Upper lobe of left lung (tissue), 6 donors: ENCODE measurements at regions not wholly inside any gene's neighbourhood (a gene's known extent, or its start where the extent isn't known, plus 50 kb on each side); places are given as distances from the start of the nearest gene placed in this dataset.

Experiments
- ATAC-seq, 2 donors: fragments of 200-7000 bp; cut with Tn5 transposase; one replicate each; pipeline ENCODE4 v1.9.1; 2022; ENCODE audit warnings: mild to moderate bottlenecking in 2 of 2, moderate library complexity in 2 of 2; ENCODE audit not compliant: low FRiP score in 2 of 2
- DNase-seq, 2 donors: peaks; one replicate each; pipeline ENCODE4 v3.0.0-alpha.2; 2019 to 2020
- H3K27ac ChIP-seq, 4 donors: fragments of 200-600 bp; sonication (generic); one replicate each; pipeline ENCODE4 v1.5.1; 2016 to 2019
- H3K27me3 ChIP-seq, 4 donors: fragments of 200-600 bp; sonication (generic); one replicate each; pipeline ENCODE4 v1.5.1; 2017 to 2019
- H3K36me3 ChIP-seq, 4 donors: fragments of 200-600 bp; sonication (generic); one replicate each; pipeline ENCODE4 v1.5.1; 2016 to 2019
- H3K4me1 ChIP-seq, 4 donors: fragments of 200-600 bp; sonication (generic); one replicate each; pipeline ENCODE4 v1.5.1; 2018 to 2019
- H3K4me3 ChIP-seq, 4 donors: fragments of 200-600 bp; sonication (generic); one replicate each; pipeline ENCODE4 v1.5.1; 2017 to 2019; ENCODE audit warnings: mild to moderate bottlenecking in 2 of 4, moderate library complexity in 1 of 4
- H3K9me3 ChIP-seq, 4 donors: fragments of 200-600 bp; sonication (generic); one replicate each; pipeline ENCODE4 v1.5.1; 2018 to 2019
- CTCF ChIP-seq, 6 experiments: fragments of 450-650 bp in 4 of 6; fragments of 200-600 bp in 2 of 6; sonication (generic) in 2 of 6; IDR thresholded peaks; one replicate each; pipeline ENCODE4 v1.5.1; 2016 to 2019; ENCODE audit warnings: antibody characterized with exemption in 6 of 6
- EP300 ChIP-seq, 4 donors: sonication (generic); formaldehyde crosslinking; IDR thresholded peaks; one replicate each; pipeline ENCODE4 v1.5.1; 2017; ENCODE audit warnings: antibody characterized with exemption in 4 of 4, control low read depth in 2 of 4
- POLR2A ChIP-seq, 4 donors: fragments of 450-650 bp; IDR thresholded peaks; one replicate each; pipeline ENCODE4 v1.5.1; 2016 to 2017; ENCODE audit warnings: antibody characterized with exemption in 4 of 4, mild to moderate bottlenecking in 2 of 4
- POLR2AphosphoS5 ChIP-seq, 2 donors: sonication (generic); formaldehyde crosslinking; IDR thresholded peaks; one replicate each; pipeline ENCODE4 v1.5.1; 2017; ENCODE audit warnings: antibody characterized with exemption in 2 of 2
- WGBS, 2 donors: methylation state at CpG; one replicate each; pipeline ENCODE4 v1.1.5; 2017 to 2018; 5-methylcytosine and 5-hydroxymethylcytosine counted together
- donor health status: DM: no; HTN: no; CAD: no; lungs with moderate emphysema.
- donor health status: DM: no; HTN: yes; CAD: no; lungs with severe emphysema.

GRCh38 chr13:107421951-107422350 lies 793.4 kb downstream of the LIG4 start:
- DNase-seq (no peak), ATAC-seq (no peak)
- Histone ChIP-seq H3K36me3 (no peaks in the 10 kb centered on the region), H3K27me3 (no peaks in the 10 kb centered on the region), H3K27ac (no peak overlapping the region), H3K4me1 (no peaks in the 10 kb centered on the region), H3K4me3 (no peak overlapping the region), H3K9me3 (no peaks in the 10 kb centered on the region)
- 50 to 65% methylated on average over 1 of the region's 1 CpG for WGBS, 2 donors
- TF ChIP-seq EP300 (IDR thresholded peaks at IDR 0.05) = no peak
- no peak for TF ChIP-seq CTCF (IDR thresholded peaks at IDR 0.05)
- TF ChIP-seq POLR2A (IDR thresholded peaks at IDR 0.05) = no peak
- no peak for TF ChIP-seq POLR2AphosphoS5 (IDR thresholded peaks at IDR 0.05)

GRCh38 chr13:107421028-107421427 lies 794.3 kb downstream of the LIG4 start:
- Histone ChIP-seq H3K27me3 (no peaks in the 10 kb centered on the region), H3K36me3 (no peaks in the 10 kb centered on the region), H3K4me3 (no peak overlapping the region), H3K27ac (no peak overlapping the region), H3K4me1 (no peaks in the 10 kb centered on the region), H3K9me3 (no peaks in the 10 kb centered on the region)
- ATAC-seq (no peak), DNase-seq (no peak)
- TF ChIP-seq EP300 (IDR thresholded peaks at IDR 0.05) = no peak
- TF ChIP-seq CTCF (IDR thresholded peaks at IDR 0.05) = no peak
- no peak for TF ChIP-seq POLR2AphosphoS5 (IDR thresholded peaks at IDR 0.05)
- no peak for TF ChIP-seq POLR2A (IDR thresholded peaks at IDR 0.05)
- WGBS, 2 donors = 55 to 61% methylated on average over 2 of the region's 2 CpGs

- no peak for DNase-seq
- Histone ChIP-seq H3K27ac (no peak overlapping the region), H3K4me1 (no peaks in the 10 kb centered on the region), H3K27me3 (no peaks in the 10 kb centered on the region), H3K36me3 (no peaks in the 10 kb centered on the region), H3K4me3 (no peak overlapping the region), H3K9me3 (no peaks in the 10 kb centered on the region)
- no peak for TF ChIP-seq EP300 (IDR thresholded peaks at IDR 0.05)
- no peak for TF ChIP-seq POLR2AphosphoS5 (IDR thresholded peaks at IDR 0.05)
- TF ChIP-seq CTCF (IDR thresholded peaks at IDR 0.05) = no peak
- TF ChIP-seq POLR2A (IDR thresholded peaks at IDR 0.05) = no peak
- ATAC-seq = no peak
Measured at GRCh38 chr13:107413005-107413404, 802.3 kb downstream of the LIG4 start.

GRCh38 chr13:107407074-107407473 lies 808.3 kb downstream of the LIG4 start:
- no peak for ATAC-seq
- H3K27me3 ChIP-seq = no peaks in the 10 kb centered on the region
- no peaks in the 10 kb centered on the region for H3K4me1 ChIP-seq
- no peak for DNase-seq
- no peak overlapping the region for H3K4me3 ChIP-seq
- no peak overlapping the region for H3K27ac ChIP-seq
- WGBS, 2 donors = 69 to 76% methylated on average over 3 of the region's 3 CpGs
- no peak for TF ChIP-seq POLR2AphosphoS5 (IDR thresholded peaks at IDR 0.05)
- peaks cover 0 to 2% (median 0%) of the 10 kb centered on the region in 4 donors for H3K9me3 ChIP-seq
- no peaks in the 10 kb centered on the region for H3K36me3 ChIP-seq

- no peak overlapping the region for H3K4me3 ChIP-seq
- no peaks in the 10 kb centered on the region for H3K36me3 ChIP-seq
- DNase-seq (no peak), ATAC-seq (no peak)
- H3K9me3 ChIP-seq = no peaks in the 10 kb centered on the region
- TF ChIP-seq POLR2AphosphoS5 (IDR thresholded peaks at IDR 0.05) (no peak), POLR2A (IDR thresholded peaks at IDR 0.05) (no peak), CTCF (IDR thresholded peaks at IDR 0.05) (no peak)
- WGBS, 2 donors = 61 to 72% methylated on average over 6 to 7 of the region's 7 CpGs
- H3K27me3 ChIP-seq = no peaks in the 10 kb centered on the region
- H3K4me1 ChIP-seq = peaks cover 0 to 5% (median 0%) of the 10 kb centered on the region in 4 donors
- H3K27ac ChIP-seq = no peak overlapping the region
Measured at GRCh38 chr13:107395927-107396662, 819.2 kb downstream of the LIG4 start.
